GM18507 (cell line): ENCODE measurements at regions not wholly inside any gene's neighbourhood (a gene's known extent, or its start where the extent isn't known, plus 50 kb on each side); places are given as distances from the start of the nearest gene placed in this dataset.
A peak's percentile ranks its signal among the peaks of the same experiment; 100 is the strongest.
"Not testable (repeated sequence)": the region's sequence is repeated elsewhere in the genome, so short reads cannot be mapped to it uniquely, and the experiment has no call there.

Experiments used
- DNase-seq: peaks from one replicate; pipeline ENCODE4 v3.0.0; 2011; ENCODE audit warnings: low read depth; ENCODE audit not compliant: insufficient read length; ENCODE audit errors: extremely low spot score
- FAIRE-seq: peaks from 2 replicates; lab custom pipeline; 2011; peaks lifted over from hg19 to GRCh38; lab: Jason Lieb, UNC

DNA sequence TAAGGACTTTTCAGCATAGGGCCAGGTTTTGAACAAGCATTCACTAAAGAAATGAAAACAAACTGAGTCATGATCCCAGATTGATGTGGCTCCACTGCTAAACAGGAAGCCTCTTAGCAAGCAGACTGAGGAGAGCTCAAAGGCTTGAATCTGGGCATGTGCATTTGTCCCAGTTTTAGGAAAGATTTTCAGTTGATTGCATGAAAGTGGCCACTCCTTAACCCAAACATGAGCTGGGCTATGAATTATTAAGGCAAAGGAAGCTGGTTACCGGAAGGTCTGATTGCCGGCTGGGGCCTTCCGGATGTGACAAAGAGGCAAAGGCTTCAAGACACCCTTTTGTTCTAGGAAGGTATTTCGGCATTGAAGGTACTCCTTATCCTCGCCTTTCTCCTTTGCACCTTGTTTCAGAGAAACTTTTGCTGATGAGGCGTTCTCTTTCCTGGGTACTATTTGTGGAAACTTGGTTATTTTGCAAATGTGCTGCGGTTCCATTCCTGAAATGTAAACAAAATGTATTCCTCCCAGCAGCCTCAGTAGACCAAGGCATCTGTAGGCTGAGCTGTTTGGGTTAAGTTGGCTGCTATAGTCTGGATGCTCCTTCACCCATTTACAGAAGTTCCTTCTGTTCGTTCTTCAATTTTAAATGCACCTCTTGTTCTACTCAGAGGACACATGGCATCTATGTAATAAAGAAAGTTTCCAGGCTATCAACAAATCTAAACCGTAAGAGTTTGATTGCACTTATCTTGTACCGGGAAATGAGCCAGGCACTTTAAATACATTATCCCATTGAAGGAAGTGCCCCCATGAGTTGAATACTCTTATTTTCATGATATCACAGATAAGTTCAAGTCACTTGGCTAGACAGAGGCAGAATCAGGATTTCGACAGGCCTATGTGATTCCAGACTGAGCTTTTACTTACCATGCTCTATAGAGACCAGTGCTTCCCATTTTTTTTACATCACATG, 115.6 kb upstream of the METAP2 start:
- DNase-seq: no peak
- no peak for FAIRE-seq

DNA sequence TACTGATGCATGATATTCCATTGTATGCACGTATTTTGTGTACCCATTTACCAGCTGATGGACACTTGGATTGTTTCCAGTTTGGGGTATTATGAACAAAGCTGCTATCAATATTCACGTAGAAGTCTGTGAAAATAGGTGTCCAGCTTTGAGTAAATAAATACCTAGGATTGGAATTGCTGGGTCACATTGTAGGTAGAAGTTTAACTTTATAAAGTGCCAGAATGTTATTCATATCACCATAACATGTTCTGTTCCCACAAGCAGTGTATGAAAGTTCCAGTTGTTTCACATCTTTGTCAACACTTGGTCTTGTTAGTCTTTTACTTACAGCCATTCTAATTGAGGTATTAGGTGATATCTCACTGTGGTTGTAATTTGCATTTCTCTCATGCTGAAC, 108.0 kb upstream of the METAP2 start:
- FAIRE-seq (peak; percentile 59), DNase-seq (no peak)

DNA sequence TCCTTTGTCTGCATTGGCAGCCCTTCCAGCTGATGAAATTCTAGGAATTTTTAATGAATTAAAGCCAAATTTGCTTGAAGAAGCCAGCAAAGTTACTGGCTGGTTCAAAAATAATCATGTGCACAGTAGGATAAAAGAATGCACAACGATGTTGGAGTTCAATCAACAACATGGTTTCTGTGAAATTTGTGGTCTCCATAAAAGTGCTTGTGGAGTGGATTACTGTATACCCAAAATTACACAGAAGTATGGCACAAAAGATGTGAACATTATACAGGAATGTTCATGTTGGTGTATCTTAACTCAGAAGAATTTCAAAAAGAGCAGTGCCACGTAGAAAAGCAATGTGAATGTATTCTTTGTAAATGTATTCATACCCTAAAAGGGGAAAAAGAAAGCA, 105.0 kb upstream of the METAP2 start:
- no peak for FAIRE-seq
- DNase-seq: no peak

DNA sequence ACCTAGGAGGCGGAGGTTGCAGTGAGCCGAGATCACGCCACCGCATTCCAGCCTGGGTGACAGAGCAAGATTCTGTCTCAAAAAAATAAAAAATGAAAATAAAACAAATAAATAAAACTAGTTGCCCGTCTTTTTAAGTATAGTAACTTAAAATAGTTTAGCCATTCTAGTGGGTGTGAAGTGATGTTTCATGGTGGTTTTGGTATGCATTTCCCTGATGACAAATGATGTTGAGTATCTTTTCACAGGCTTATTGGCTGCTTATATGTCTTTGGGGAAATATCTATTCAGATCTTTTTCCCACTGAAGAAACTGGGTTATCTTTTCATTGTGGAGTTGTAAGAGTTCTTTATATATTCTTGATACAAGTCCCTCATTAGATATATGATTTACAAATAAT, 102.4 kb upstream of the METAP2 start:
- FAIRE-seq (no peak), DNase-seq (no peak)

DNA sequence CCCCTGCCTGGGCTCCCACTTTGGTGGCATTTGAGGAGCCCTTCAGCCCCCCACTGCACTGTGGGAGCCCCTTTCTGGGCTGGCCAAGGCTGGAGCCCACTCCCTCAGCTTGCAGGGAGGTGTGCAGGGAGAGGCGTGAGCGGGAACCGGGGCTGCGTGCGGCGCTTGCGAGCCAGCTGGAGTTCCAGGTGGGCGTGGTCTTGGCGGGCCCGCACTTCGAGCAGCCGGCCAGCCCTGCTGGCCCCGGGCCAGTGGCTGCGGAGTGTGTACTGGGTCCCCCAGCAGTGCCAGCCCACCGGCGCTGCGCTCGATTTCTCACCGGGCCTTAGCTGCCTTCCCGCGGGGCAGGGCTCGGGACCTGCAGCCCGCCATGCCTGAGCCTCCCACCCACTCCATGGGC, 94.5 kb upstream of the METAP2 start:
- not testable (repeated sequence) for FAIRE-seq, DNase-seq

DNA sequence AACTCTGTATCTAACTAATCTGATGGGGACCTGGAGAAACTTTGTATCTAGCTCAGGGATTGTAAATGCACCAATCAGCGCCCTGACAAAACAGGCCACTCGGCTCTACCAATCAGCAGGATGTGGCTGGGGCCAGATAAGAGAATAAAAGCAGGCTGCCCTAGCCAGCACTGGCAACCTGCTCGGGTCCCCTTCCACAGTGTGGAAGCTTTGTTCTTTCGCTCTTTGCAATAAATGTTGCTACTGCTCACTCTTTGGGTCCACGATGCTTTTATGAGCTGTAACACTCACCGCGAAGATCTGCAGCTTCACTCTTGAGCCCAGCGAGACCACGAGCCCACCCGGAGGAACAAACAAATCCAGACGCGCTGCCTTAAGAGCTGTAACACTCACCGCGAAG, 93.6 kb upstream of the METAP2 start:
- FAIRE-seq, DNase-seq: not testable (repeated sequence)

DNA sequence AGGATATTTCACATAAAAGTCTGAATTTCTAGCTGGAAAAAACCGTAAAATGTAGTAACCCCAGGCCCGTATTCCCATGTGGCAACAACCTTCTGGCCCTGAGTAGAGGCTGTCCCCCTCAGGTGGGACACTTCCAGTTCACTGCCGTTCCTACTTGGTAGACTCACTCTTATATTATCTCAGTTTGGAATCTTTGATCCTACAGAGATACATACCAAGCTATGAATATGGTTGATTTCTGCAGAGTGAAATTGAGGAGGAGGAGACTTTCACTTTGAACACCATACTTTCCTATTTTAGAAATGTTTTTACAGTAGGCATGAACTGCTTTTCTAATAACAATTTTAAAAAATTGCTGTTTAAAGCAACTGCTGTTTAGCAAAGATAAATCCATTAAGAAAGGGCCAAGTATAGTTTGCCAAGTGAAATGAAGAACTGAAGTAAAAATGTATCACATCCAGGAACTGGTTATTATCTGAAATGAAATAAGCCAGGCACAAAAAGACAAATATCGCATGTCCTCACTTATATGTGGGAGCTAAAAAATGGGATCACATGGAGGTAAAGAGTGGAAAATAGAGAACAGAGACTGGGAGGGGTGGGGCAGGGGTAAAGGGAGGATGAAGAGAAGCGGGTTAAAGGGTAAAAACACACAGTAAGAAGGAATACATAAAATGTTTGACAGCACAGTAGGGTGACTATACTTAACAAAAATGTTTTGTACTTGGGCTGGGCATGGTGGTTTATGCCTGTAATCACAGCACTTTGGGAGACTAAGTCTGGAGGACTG, 92.8 kb upstream of the METAP2 start:
- FAIRE-seq: no peak
- no peak for DNase-seq

DNA sequence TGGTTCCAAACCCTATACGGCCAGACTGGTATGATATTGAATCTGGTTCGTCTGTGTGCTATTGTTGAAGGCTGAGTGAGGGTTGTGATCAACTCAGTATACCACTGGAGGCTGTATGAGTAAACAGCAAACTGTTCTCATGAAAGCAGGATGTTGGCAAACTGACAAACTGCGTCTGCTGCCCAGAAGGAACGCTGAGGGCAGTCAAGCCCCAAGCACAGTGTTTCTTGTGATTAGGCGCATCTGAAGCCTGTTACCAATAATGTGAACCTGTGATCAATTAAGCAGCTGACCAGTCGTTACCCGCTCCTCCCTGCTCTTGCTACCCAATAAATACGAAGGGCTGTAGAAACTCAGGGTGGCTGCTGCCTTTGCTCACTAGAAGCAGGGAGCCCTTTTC, 90.0 kb upstream of the METAP2 start:
- DNase-seq, FAIRE-seq: not testable (repeated sequence)

DNA sequence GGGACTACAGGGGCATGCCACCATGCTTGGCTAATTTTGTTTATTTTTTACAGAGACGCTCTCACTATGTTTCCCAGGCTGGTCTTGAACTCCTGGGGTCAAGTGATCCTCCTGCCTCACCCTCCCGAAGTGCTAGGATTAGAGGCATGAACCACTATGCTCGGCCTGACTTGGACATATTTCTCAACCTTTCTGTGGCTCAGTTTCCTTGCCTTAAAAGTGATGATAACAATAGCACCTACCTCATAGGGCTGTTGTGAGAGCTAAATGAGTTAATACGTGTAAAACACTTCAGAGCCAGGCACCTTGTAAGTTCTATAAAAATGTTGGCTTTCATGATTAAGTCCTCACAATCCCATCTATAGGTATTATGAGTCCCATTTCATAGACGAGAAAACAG, 89.2 kb upstream of the METAP2 start:
- FAIRE-seq (no peak), DNase-seq (no peak)

DNA sequence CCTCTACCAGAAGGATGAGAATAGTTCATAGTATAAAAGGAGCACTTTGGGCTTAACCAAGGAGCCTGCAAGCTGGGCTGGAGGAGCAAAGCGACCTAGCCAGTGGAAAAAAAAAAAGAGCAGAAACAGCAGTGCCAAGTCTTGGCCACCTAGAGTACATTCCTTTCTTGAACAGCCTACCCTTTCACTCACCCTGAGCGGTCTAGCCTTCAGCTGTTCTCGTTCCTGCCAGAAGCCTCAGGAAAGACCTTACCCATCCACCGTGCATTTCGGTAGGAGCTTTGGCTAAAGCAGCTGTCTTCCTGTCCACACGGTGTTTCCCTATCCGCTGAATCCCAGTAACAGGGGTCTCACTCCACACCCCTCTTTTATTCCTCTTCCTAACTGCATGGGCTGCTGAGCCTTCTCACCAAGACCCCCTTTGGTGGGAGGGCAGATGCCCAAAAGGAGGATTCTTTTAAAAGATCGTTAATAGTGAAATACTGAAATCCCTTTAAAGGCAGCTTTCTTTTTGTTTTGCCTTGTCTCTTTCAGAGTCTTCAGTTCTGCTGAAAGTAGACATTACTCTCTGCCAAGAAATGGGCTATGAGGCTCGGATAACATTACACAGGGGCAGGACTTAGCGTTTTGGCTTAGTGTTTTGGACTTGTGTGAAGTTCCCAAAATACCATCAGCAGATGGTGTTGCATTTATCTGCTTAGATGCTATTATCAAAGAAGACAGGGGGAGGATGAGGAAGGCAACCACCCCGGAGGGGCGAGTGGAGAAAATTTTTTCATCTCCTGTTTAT, 88.5 kb upstream of the METAP2 start:
- DNase-seq: no peak
- no peak for FAIRE-seq

DNA sequence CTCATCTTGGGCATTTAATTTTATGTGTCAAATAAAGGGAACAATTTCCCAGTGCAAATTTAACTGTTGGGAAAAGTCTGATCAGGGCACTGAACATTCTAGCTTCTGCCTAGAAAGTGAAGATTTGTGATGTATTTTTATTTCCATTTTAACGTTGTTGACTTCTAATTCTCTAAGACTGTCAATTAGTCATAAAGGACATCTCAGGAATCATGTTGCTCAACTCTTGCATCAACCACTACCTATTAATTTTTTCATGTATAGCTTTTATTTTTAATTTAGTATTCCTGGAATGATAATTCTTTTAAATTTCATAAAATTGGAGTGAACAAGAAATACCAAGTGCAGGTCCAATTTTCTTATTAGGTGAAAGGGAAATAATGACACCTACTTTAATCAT, 87.9 kb upstream of the METAP2 start:
- no peak for FAIRE-seq
- DNase-seq: no peak

DNA sequence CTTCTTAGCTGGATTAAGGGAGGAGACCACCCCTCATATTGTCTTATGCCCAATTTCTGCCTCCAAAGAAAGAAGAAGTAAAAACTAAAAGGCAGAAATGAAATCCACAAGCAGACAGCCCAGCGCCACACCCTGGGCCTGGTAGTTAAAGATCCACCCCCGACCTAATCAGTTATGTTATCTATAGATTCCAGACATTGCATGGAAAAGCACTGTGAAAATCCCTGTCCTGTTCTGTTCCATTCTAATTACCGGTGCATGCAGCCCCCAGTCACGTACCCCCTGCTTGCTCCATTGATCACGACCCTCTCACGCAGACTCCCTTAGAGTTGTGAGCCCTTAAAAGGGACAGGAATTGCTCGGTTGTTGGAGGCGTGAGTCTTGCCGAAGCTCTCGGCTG, 85.7 kb upstream of the METAP2 start:
- FAIRE-seq, DNase-seq: not testable (repeated sequence)

DNA sequence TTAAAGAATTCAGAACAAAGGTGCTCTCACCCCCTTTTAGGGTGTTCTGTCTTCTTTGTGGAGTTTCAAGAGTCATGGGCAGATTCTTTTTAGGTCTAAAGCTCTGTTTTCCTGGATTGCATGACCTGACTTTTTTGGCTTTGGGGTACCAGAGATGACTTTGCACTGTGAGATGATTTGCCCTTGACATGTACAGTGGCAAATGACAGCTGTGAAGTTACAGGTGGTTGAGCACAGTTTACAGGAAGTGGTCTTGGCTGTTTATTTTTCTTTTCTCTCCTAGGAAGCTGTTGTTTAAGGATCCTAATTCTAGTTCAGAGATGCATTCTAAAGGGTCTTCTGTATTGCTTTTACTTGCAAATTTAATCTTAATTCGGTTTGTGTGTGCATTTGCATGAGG, 83.8 kb upstream of the METAP2 start:
- DNase-seq: peak; percentile 7
- FAIRE-seq: peak; percentile 84

DNA sequence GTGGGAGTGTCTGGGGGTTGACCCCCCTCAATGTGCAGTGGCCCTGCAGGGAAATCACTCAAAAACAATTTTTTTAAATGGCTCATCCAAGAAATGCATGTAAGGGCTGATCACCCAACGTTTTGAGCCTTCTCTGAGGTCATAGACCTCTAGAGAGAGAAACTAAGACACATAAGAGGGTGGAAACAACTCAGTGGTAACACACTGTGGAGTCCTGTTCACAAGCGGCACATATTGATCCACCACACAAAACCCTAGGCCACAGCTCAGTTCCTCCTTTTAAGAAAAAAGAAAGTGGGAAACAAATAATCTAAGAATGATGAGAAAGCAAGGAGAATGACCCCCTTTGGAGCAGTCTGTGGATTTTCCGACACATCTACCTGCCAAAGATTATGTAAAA, 83.0 kb upstream of the METAP2 start:
- FAIRE-seq: peak; percentile 75

DNA sequence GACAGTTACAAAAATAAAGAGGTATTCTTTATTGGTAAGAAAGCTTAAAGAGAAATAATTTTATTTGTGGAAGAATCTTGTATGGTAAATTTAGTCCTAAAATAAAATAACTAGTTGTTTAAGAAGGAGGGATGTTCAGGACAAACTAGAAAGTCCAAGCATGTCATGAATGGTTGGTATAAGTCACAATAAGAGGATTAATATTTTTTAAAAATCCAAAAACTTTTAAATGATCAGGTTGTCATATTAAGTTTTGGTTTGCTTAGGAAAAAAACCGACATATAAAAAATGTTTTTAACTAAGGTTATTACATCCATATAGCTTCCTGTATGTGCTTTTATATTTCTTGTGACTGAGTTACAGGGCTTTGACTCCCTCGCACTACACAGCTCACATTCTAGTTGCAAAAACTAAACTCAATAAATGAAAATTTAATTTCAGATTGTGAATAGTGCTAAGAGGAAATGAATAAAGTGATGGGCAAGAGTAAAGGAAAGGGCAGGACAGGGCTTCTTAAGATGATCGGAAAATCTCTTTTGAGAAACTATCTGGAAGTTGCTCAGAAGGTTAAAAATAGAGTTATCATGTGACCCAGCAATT, 80.7 kb upstream of the METAP2 start:
- FAIRE-seq (no peak), DNase-seq (no peak)

More for the DNA sequence above, 83.0 kb upstream of the METAP2 start:
- no peak for DNase-seq

DNA sequence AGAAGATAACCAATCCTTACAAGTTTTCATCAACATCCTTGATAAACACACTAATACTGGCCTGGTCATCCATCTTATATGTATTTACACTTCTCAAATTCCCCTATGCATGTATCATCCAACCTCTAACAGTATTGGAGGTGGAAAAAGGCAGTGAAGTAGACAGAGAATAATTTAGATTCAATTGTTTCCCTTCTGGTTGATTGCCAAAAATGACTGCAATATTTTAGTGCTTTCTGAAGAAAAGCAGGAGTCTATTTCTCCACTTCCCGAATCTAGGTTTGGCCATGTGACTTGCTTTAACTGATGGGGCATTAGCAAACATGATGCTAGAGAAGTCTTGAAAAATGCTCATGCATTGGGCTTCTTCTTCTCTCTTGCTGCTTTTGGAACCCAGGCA, 78.3 kb upstream of the METAP2 start:
- FAIRE-seq: no peak

DNA sequence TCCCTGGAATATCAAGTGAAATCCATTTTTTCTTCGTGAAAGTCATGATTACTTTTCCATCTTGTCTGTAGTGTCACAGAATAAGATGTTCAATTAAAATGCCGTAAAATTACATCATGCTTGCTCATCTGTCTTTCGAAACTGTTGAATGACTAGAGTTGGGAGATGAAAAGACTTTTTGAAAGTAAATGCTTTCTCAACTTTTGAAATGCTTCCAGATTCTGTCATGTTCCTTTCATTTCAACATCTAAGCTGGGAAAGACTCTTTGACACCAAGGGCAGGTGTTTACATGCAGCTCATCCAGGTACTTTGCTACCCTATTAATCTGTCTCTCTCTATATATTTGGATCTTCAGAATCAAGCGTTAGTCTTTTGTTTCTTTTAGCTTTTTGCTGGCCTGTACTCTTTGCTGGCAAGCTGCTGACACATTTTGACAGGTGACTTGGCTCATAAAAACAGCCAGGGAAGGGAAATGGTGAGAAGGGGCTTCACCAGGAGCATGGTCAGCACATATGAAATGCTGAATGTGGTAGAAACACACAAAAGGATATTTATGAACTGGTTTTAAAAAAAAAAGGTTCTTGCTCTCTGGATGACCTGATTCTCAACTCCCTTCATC, 77.0 kb upstream of the METAP2 start:
- FAIRE-seq: no peak
- DNase-seq: no peak

More for the DNA sequence above, 78.3 kb upstream of the METAP2 start:
- no peak for DNase-seq

DNA sequence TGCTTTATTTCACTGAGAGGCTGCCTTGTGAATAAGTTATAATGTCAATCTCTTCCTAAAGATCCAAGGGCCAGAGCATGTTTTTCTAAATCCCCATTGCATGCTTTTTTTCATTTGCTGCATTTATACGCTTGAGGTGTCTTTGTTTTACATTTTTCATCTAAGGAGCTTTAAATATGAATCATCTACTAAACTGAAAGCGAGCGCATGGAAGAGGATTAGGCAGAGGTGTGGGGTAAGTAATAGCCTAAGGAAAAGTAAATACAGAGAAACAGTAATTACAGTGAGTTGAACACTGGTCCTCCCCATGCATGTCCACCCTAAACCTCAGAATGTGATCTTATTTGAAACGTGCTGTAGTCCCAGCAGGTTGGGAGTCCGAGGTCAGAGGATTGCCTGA, 76.4 kb upstream of the METAP2 start:
- FAIRE-seq (no peak), DNase-seq (no peak)

DNA sequence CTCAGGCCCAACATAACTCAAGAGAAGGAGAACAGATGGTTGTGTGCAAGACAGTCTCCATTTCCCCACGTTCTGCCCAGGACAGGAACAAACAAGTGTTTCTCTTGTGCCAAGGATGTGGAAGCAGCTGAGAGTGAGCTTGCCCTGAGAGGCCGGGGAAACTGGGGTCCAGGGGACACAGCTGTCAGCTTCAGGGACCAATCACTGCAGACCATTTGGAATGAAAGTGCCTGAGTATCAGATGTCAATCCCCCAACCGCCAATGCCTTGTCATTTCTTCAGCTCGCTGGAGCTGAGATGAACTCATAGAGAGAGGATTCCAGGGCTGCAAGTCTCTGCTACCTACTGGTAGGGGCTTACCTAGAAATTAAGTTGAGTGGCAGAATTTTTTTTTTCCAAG, 71.9 kb upstream of the METAP2 start:
- no peak for DNase-seq
- no peak for FAIRE-seq
